Panc1 (cell line): ENCODE measurements at regions not wholly inside any gene's neighbourhood (a gene's known extent, or its start where the extent isn't known, plus 50 kb on each side); places are given as distances from the start of the nearest gene placed in this dataset.

Experiments used
- ATAC-seq: fragments of 200-7000 bp; cut with Tn5 transposase; 2 replicates; pipeline ENCODE4 v1.9.1; 2020; ENCODE audit warnings: mild to moderate bottlenecking, moderate library complexity
- BruUV-seq: library from RNA; stranded (reverse); fragments of 400-500 nt; replicated peaks from 2 replicates; lab custom pipeline; 2021; lab: Mats Ljungman, UMichigan
- CTCF ChIA-PET: fragments of 300-600 bp; sonication (Branson Sonifier 250); formaldehyde crosslinking; loops from one replicate; lab custom pipeline; 2022; ENCODE audit warnings: antibody characterized with exemption; lab: Charles Lee
- POLR2A ChIA-PET: fragments of 300-600 bp; sonication (Branson Sonifier 250); formaldehyde crosslinking; loops from one replicate; lab custom pipeline; 2022; ENCODE audit warnings: antibody characterized with exemption; lab: Charles Lee
- DNase-seq: peaks from one replicate; pipeline ENCODE4 v3.0.0-alpha.2; 2010; ENCODE audit warnings: low read depth, low spot score
- H3K27ac ChIP-seq: 2 replicates; pipeline ENCODE4 v1.5.1; 2011; ENCODE audit warnings: mild to moderate bottlenecking, low read length, inconsistent platforms
- H3K27me3 ChIP-seq: fragments of 200-500 bp; sonication (Bioruptor generic); 2 replicates; pipeline ENCODE4 v1.6.0; 2014; ENCODE audit warnings: low read length, inconsistent platforms; ENCODE audit not compliant: control insufficient read depth, insufficient read depth
- H3K36me3 ChIP-seq: fragments of 200-500 bp; sonication (Bioruptor generic); 2 replicates; pipeline ENCODE4 v1.5.1; 2014; ENCODE audit warnings: inconsistent platforms, mild to moderate bottlenecking, low read length, moderate library complexity; ENCODE audit not compliant: control insufficient read depth, insufficient read depth
- H3K4me1 ChIP-seq: 2 replicates; pipeline ENCODE4 v1.5.1; 2011; ENCODE audit warnings: inconsistent platforms, mild to moderate bottlenecking, low read length, moderate library complexity; ENCODE audit not compliant: control insufficient read depth, insufficient read depth
- H3K4me3 ChIP-seq, 2 experiments: 2 replicates each; pipeline ENCODE4 v1.5.1; 2011 to 2012; ENCODE audit warnings: low read depth in 2 of 2, low read length in 2 of 2, mild to moderate bottlenecking in 2 of 2, inconsistent platforms in 1 of 2, moderate library complexity in 1 of 2
- H3K9me3 ChIP-seq: fragments of 200-500 bp; sonication (Bioruptor generic); 2 replicates; pipeline ENCODE4 v1.5.1; 2014; ENCODE audit warnings: low read depth, mild to moderate bottlenecking, inconsistent platforms, low read length, moderate library complexity; ENCODE audit not compliant: control insufficient read depth, insufficient read depth
- POLR2AphosphoS5 ChIP-seq: IDR thresholded peaks from 2 replicates; pipeline ENCODE4 v1.6.1; 2012; ENCODE audit warnings: mild to moderate bottlenecking, low read depth, low read length, moderate library complexity
- SIN3A ChIP-seq: IDR thresholded peaks from 2 replicates; pipeline ENCODE4 v1.6.1; 2012; ENCODE audit warnings: low read depth, mild to moderate bottlenecking, low read length, moderate library complexity, borderline replicate concordance; ENCODE audit not compliant: insufficient read depth
- TCF7L2 ChIP-seq: IDR thresholded peaks from 2 replicates; pipeline ENCODE4 v1.6.1; 2011; ENCODE audit warnings: mild to moderate bottlenecking, low read depth, low read length, inconsistent platforms
- in situ Hi-C: cut with HindIII; loops from 2 replicates; pipeline ENCODE4 v1.10.0; 2016; ENCODE audit warnings: low sequenced_read_pairs, low pct_unique_long_range_greater_than_20kb
- intact Hi-C: fragments of 100-400 bp; cut with micrococcal nuclease; formaldehyde crosslinking; loops from one replicate; pipeline ENCODE4 v1.10.0; 2022; ENCODE audit not compliant: unreplicated experiment
- TF ChIP-seq, protein P1 (sequence below), 2 experiments: IDR thresholded peaks; 2 replicates each; pipeline ENCODE4 v1.6.1; 2011 to 2012; ENCODE audit warnings: low read depth in 2 of 2, control low read depth in 1 of 2, low read length in 1 of 2, mild to moderate bottlenecking in 1 of 2, moderate library complexity in 1 of 2; ENCODE audit not compliant: insufficient read depth in 1 of 2
- TF ChIP-seq, protein P2 (sequence below): fragments of 450-650 bp; IDR thresholded peaks from 2 replicates; pipeline ENCODE4 v1.5.1; 2017; ENCODE audit warnings: mild to moderate bottlenecking

DNA sequence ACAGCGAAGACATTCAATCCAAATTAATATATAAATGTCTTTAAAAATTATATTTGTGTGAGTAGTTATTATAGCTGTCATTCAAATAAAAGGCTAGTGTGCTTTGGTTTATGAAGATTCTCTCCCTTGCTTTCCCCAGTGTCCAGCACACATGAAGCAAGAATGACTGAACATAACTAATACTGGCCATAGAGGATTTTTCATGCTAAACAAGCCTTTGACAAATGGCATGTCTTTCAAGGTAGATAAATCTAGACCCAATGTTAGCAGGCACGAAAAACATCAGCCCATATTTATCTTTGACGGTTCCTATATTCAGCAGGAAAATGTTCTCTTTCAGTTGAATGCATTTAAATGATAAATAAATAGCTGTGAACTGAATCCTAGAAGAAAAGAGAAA, 1234.4 kb downstream of the EPHA7 start:
- ChIA-PET CTCF (no interaction called here), POLR2A (no interaction called here)
- no peak overlapping the region for H3K27ac ChIP-seq
- in situ Hi-C loops (no loop called here), intact Hi-C loops (no loop called here)
- TF ChIP-seq, protein P1, sequence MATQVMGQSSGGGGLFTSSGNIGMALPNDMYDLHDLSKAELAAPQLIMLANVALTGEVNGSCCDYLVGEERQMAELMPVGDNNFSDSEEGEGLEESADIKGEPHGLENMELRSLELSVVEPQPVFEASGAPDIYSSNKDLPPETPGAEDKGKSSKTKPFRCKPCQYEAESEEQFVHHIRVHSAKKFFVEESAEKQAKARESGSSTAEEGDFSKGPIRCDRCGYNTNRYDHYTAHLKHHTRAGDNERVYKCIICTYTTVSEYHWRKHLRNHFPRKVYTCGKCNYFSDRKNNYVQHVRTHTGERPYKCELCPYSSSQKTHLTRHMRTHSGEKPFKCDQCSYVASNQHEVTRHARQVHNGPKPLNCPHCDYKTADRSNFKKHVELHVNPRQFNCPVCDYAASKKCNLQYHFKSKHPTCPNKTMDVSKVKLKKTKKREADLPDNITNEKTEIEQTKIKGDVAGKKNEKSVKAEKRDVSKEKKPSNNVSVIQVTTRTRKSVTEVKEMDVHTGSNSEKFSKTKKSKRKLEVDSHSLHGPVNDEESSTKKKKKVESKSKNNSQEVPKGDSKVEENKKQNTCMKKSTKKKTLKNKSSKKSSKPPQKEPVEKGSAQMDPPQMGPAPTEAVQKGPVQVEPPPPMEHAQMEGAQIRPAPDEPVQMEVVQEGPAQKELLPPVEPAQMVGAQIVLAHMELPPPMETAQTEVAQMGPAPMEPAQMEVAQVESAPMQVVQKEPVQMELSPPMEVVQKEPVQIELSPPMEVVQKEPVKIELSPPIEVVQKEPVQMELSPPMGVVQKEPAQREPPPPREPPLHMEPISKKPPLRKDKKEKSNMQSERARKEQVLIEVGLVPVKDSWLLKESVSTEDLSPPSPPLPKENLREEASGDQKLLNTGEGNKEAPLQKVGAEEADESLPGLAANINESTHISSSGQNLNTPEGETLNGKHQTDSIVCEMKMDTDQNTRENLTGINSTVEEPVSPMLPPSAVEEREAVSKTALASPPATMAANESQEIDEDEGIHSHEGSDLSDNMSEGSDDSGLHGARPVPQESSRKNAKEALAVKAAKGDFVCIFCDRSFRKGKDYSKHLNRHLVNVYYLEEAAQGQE (IDR thresholded peaks at IDR 0.05; ENCODE audit: insufficient read depth in 1 of 2, low read depth in 2 of 2, low read length in 1 of 2), result no peak
- TF ChIP-seq, protein P2, sequence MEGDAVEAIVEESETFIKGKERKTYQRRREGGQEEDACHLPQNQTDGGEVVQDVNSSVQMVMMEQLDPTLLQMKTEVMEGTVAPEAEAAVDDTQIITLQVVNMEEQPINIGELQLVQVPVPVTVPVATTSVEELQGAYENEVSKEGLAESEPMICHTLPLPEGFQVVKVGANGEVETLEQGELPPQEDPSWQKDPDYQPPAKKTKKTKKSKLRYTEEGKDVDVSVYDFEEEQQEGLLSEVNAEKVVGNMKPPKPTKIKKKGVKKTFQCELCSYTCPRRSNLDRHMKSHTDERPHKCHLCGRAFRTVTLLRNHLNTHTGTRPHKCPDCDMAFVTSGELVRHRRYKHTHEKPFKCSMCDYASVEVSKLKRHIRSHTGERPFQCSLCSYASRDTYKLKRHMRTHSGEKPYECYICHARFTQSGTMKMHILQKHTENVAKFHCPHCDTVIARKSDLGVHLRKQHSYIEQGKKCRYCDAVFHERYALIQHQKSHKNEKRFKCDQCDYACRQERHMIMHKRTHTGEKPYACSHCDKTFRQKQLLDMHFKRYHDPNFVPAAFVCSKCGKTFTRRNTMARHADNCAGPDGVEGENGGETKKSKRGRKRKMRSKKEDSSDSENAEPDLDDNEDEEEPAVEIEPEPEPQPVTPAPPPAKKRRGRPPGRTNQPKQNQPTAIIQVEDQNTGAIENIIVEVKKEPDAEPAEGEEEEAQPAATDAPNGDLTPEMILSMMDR, result no peak
- no peak for TF ChIP-seq POLR2AphosphoS5
- no peak for TF ChIP-seq SIN3A
- H3K36me3 ChIP-seq, result no peaks in the 10 kb centered on the region
- no peaks in the 10 kb centered on the region for H3K4me1 ChIP-seq
- ATAC-seq, result no peak
- BruUV-seq, result no TSS peak
- DNase-seq, result no peak
- no peak overlapping the region for H3K4me3 ChIP-seq
- H3K27me3 ChIP-seq, result no peaks in the 10 kb centered on the region
- H3K9me3 ChIP-seq, result no peaks in the 10 kb centered on the region

DNA sequence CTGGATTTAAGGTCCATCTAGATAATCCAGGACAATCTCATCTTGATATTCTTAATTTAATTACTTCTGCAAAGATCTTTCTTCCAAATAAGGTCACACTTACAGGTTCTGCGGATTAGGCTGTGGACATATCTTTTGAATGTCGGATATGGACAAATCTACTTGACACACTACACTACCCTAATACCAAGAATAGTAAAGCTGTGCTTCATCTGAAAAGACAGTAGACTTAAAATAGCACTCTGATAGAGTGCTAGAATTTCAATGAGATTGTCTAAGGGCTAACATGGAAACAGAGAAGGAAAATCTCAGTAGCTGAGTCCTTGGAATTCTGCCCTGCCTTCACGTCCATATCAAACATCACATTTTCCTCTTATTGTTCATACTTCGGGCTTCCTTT, 1238.0 kb downstream of the EPHA7 start:
- Histone ChIP-seq H3K36me3 (no peaks in the 10 kb centered on the region), H3K27ac (no peak overlapping the region), H3K4me1 (no peaks in the 10 kb centered on the region), H3K27me3 (no peaks in the 10 kb centered on the region), H3K9me3 (no peaks in the 10 kb centered on the region), H3K4me3 (no peak overlapping the region)
- no peak for DNase-seq
- TF ChIP-seq SIN3A (no peak), POLR2AphosphoS5 (no peak), TCF7L2 (no peak)
- TF ChIP-seq, protein P1 (IDR thresholded peaks at IDR 0.05; ENCODE audit: insufficient read depth in 1 of 2, low read depth in 2 of 2, low read length in 1 of 2), result no peak
- TF ChIP-seq, protein P2, result no peak
- in situ Hi-C loops, result no loop called here
- intact Hi-C loops, result no loop called here
- no peak for ATAC-seq
- no TSS peak for BruUV-seq
- ChIA-PET CTCF (no interaction called here), POLR2A (no interaction called here)
